Stimulated activated naive B cell treated with anti-CD40 and anti-IgM and Interleukin-4, amounts not matched to agents 10 μg/mL and 1 μg/mL and 100 μg/mL, for 72 hours (primary cell): ENCODE measurements at regions not wholly inside any gene's neighbourhood (a gene's known extent, or its start where the extent isn't known, plus 50 kb on each side); places are given as distances from the start of the nearest gene placed in this dataset.
A peak's percentile ranks its signal among the peaks of the same experiment; 100 is the strongest.

Source experiments
- ATAC-seq, 2 donors: fragments of 150-1000 bp; cut with Tn5 transposase; replicated peaks; 2 replicates each; pipeline ENCODE4 v1.10.0; 2021; ENCODE audit warnings: moderate library complexity in 1 of 2
- DNase-seq: peaks from one replicate; pipeline ENCODE4 v3.0.0; 2021
- H3K27ac Mint-ChIP-seq: one replicate; pipeline ENCODE4 v1.8.0; 2022; ENCODE audit warnings: mild to moderate bottlenecking, mixed read lengths
- H3K27me3 Mint-ChIP-seq, 2 donors: one replicate each; pipeline ENCODE4 v1.8.0; 2022; ENCODE audit warnings: mixed read lengths in 2 of 2
- H3K36me3 Mint-ChIP-seq, 2 donors: one replicate each; pipeline ENCODE4 v1.8.0; 2022; ENCODE audit warnings: mixed read lengths in 2 of 2, mild to moderate bottlenecking in 1 of 2
- H3K4me1 Mint-ChIP-seq, 2 donors: one replicate each; pipeline ENCODE4 v1.8.0; 2022; ENCODE audit warnings: mixed read lengths in 2 of 2, mild to moderate bottlenecking in 1 of 2
- H3K4me3 Mint-ChIP-seq, 2 donors: one replicate each; pipeline ENCODE4 v1.8.0; 2022; ENCODE audit warnings: mild to moderate bottlenecking in 2 of 2, mixed read lengths in 2 of 2, moderate library complexity in 1 of 2
- H3K9me3 Mint-ChIP-seq, 2 donors: one replicate each; pipeline ENCODE4 v1.8.0; 2022; ENCODE audit warnings: mixed read lengths in 2 of 2, mild to moderate bottlenecking in 1 of 2

- DNase-seq (no peak), ATAC-seq (no peak)
- no peaks in the 10 kb centered on the region for H3K9me3 Mint-ChIP-seq
- no peaks in the 10 kb centered on the region for H3K27me3 Mint-ChIP-seq
- H3K36me3 Mint-ChIP-seq, result no peaks in the 10 kb centered on the region
- H3K27ac Mint-ChIP-seq, result no peak overlapping the region
- no peak overlapping the region for H3K4me3 Mint-ChIP-seq
- H3K4me1 Mint-ChIP-seq, result peaks cover 20 to 37% of the 10 kb centered on the region in 2 donors
These were observed 218.6 kb downstream of the URB2 start for GRCh38 chr1:229844675-229845074.

- Mint-ChIP-seq H3K36me3 (no peaks in the 10 kb centered on the region), H3K4me3 (no peak overlapping the region), H3K9me3 (no peaks in the 10 kb centered on the region), H3K27me3 (no peaks in the 10 kb centered on the region), H3K27ac (no peak overlapping the region), H3K4me1 (peaks cover 20 to 37% of the 10 kb centered on the region in 2 donors)
- ATAC-seq (peak; percentile 63 to 64), DNase-seq (no peak)
These were observed 219.5 kb downstream of the URB2 start for GRCh38 chr1:229845410-229846138.

- Mint-ChIP-seq H3K27me3 (no peaks in the 10 kb centered on the region), H3K36me3 (no peaks in the 10 kb centered on the region), H3K4me1 (peaks cover 17 to 33% of the 10 kb centered on the region in 2 donors), H3K4me3 (no peak overlapping the region), H3K9me3 (no peaks in the 10 kb centered on the region), H3K27ac (no peak overlapping the region)
- no peak for ATAC-seq
- no peak for DNase-seq
These were observed 220.3 kb downstream of the URB2 start for GRCh38 chr1:229846351-229846750.

- Mint-ChIP-seq H3K9me3 (no peaks in the 10 kb centered on the region), H3K4me3 (no peak overlapping the region), H3K36me3 (no peaks in the 10 kb centered on the region), H3K4me1 (peaks cover 13 to 25% of the 10 kb centered on the region in 2 donors), H3K27ac (no peak overlapping the region), H3K27me3 (no peaks in the 10 kb centered on the region)
- DNase-seq, result no peak
- ATAC-seq, result peak; percentile 49 to 69
These were observed 218.0 kb upstream of the GALNT2 start for GRCh38 chr1:229848752-229849677.

- ATAC-seq (no peak), DNase-seq (no peak)
- H3K4me3 Mint-ChIP-seq, result no peak overlapping the region
- no peak overlapping the region for H3K27ac Mint-ChIP-seq
- no peaks in the 10 kb centered on the region for H3K27me3 Mint-ChIP-seq
- H3K36me3 Mint-ChIP-seq, result no peaks in the 10 kb centered on the region
- no peaks in the 10 kb centered on the region for H3K9me3 Mint-ChIP-seq
- peaks cover 19 to 21% of the 10 kb centered on the region in 2 donors for H3K4me1 Mint-ChIP-seq
These were observed 215.5 kb upstream of the GALNT2 start for GRCh38 chr1:229851511-229851910.

GRCh38 chr1:229853751-229854150 is 213.3 kb upstream of the GALNT2 start:
- Mint-ChIP-seq H3K36me3 (no peaks in the 10 kb centered on the region), H3K4me3 (no peak overlapping the region), H3K27me3 (no peaks in the 10 kb centered on the region), H3K27ac (peak overlapping the region; percentile 28), H3K9me3 (no peaks in the 10 kb centered on the region), H3K4me1 (peaks cover 19 to 24% of the 10 kb centered on the region in 2 donors)
- DNase-seq (no peak), ATAC-seq (no peak)

- Mint-ChIP-seq H3K9me3 (no peaks in the 10 kb centered on the region), H3K27me3 (no peaks in the 10 kb centered on the region), H3K36me3 (no peaks in the 10 kb centered on the region), H3K4me1 (peaks cover 19 to 24% of the 10 kb centered on the region in 2 donors), H3K27ac (peak overlapping the region; percentile 11), H3K4me3 (no peak overlapping the region)
- DNase-seq, result no peak
- ATAC-seq, result no peak
These were observed 212.4 kb upstream of the GALNT2 start for GRCh38 chr1:229854620-229855019.

GRCh38 chr1:229856009-229856650 is 210.9 kb upstream of the GALNT2 start:
- peak overlapping the region; percentile 98 for H3K27ac Mint-ChIP-seq
- peak; percentile 62 for DNase-seq
- no peaks in the 10 kb centered on the region for H3K27me3 Mint-ChIP-seq

GRCh38 chr1:229857585-229857984 is 209.5 kb upstream of the GALNT2 start:
- H3K27me3 Mint-ChIP-seq, result no peaks in the 10 kb centered on the region
- H3K27ac Mint-ChIP-seq, result no peak overlapping the region
- ATAC-seq (no peak), DNase-seq (no peak)
- no peak overlapping the region for H3K4me3 Mint-ChIP-seq
- H3K4me1 Mint-ChIP-seq, result peaks cover 19 to 24% of the 10 kb centered on the region in 2 donors
- H3K36me3 Mint-ChIP-seq, result no peaks in the 10 kb centered on the region
- H3K9me3 Mint-ChIP-seq, result no peaks in the 10 kb centered on the region

More at GRCh38 chr1:229856009-229856650, 210.9 kb upstream of the GALNT2 start:
- no peaks in the 10 kb centered on the region for H3K36me3 Mint-ChIP-seq
- H3K9me3 Mint-ChIP-seq, result no peaks in the 10 kb centered on the region
- H3K4me3 Mint-ChIP-seq, result peak overlapping the region; percentile 90 to 95
- peaks cover 19 to 24% of the 10 kb centered on the region in 2 donors for H3K4me1 Mint-ChIP-seq
- ATAC-seq, result peak; percentile 99

- no peaks in the 10 kb centered on the region for H3K27me3 Mint-ChIP-seq
- no peak overlapping the region for H3K4me3 Mint-ChIP-seq
- ATAC-seq, result no peak
- H3K9me3 Mint-ChIP-seq, result no peaks in the 10 kb centered on the region
- no peaks in the 10 kb centered on the region for H3K36me3 Mint-ChIP-seq
- no peak overlapping the region for H3K27ac Mint-ChIP-seq
- peaks cover 17 to 20% of the 10 kb centered on the region in 2 donors for H3K4me1 Mint-ChIP-seq
- DNase-seq, result no peak
These were observed 208.0 kb upstream of the GALNT2 start for GRCh38 chr1:229859026-229859425.

- ATAC-seq (no peak), DNase-seq (no peak)
- no peaks in the 10 kb centered on the region for H3K9me3 Mint-ChIP-seq
- H3K27me3 Mint-ChIP-seq, result no peaks in the 10 kb centered on the region
- H3K4me1 Mint-ChIP-seq, result peaks cover 7 to 9% of the 10 kb centered on the region in 2 donors
- H3K36me3 Mint-ChIP-seq, result no peaks in the 10 kb centered on the region
- H3K4me3 Mint-ChIP-seq, result no peak overlapping the region
- no peak overlapping the region for H3K27ac Mint-ChIP-seq
These were observed 206.1 kb upstream of the GALNT2 start for GRCh38 chr1:229860926-229861325.

- H3K36me3 Mint-ChIP-seq, result no peaks in the 10 kb centered on the region
- ATAC-seq (no peak), DNase-seq (no peak)
- H3K27me3 Mint-ChIP-seq, result no peaks in the 10 kb centered on the region
- H3K4me3 Mint-ChIP-seq, result no peak overlapping the region
- no peak overlapping the region for H3K27ac Mint-ChIP-seq
- H3K9me3 Mint-ChIP-seq, result no peaks in the 10 kb centered on the region
- H3K4me1 Mint-ChIP-seq, result peaks cover 0 to 2% of the 10 kb centered on the region in 2 donors
These were observed 204.8 kb upstream of the GALNT2 start for GRCh38 chr1:229862017-229862774.

- no peak for DNase-seq
- no peaks in the 10 kb centered on the region for H3K27me3 Mint-ChIP-seq
- H3K27ac Mint-ChIP-seq, result no peak overlapping the region
- no peaks in the 10 kb centered on the region for H3K36me3 Mint-ChIP-seq
- H3K4me3 Mint-ChIP-seq, result no peak overlapping the region
- H3K4me1 Mint-ChIP-seq, result peaks cover 0 to 2% of the 10 kb centered on the region in 2 donors
- no peak for ATAC-seq
- H3K9me3 Mint-ChIP-seq, result no peaks in the 10 kb centered on the region
These were observed 203.1 kb upstream of the GALNT2 start for GRCh38 chr1:229863651-229864545.
